Right lobe of liver (tissue), 6 donors: ENCODE measurements at regions not wholly inside any gene's neighbourhood (a gene's known extent, or its start where the extent isn't known, plus 50 kb on each side); places are given as distances from the start of the nearest gene placed in this dataset.

Source experiments
- ATAC-seq, 4 donors: fragments of 200-7000 bp; cut with Tn5 transposase; one replicate each; pipeline ENCODE4 v1.9.1; 2020; ENCODE audit warnings: mild to moderate bottlenecking in 4 of 4, moderate library complexity in 4 of 4
- DNase-seq, 3 donors: peaks; one replicate each; pipeline ENCODE4 v3.0.0-alpha.2; 2020
- H3K27ac ChIP-seq, 3 donors: fragments of 200-600 bp; one replicate each; pipeline ENCODE4 v1.8.0; 2022
- H3K27me3 ChIP-seq, 2 donors: fragments of 200-600 bp; one replicate each; pipeline ENCODE4 v1.8.0; 2022
- H3K36me3 ChIP-seq, 4 donors: fragments of 200-600 bp; sonication (generic) in 1 of 4; one replicate each; pipeline versions ENCODE4 v1.5.1 to v1.8.0; 2017 to 2022; ENCODE audit warnings: control low read depth in 1 of 4
- H3K4me1 ChIP-seq, 4 donors: fragments of 200-600 bp; sonication (generic) in 1 of 4; one replicate each; pipeline versions ENCODE4 v1.5.1 to v1.8.0; 2017 to 2022; ENCODE audit warnings: control low read depth in 1 of 4
- H3K4me3 ChIP-seq, 3 donors: fragments of 200-600 bp; one replicate each; pipeline ENCODE4 v1.8.0; 2022
- H3K9me3 ChIP-seq, 4 donors: fragments of 200-600 bp; sonication (generic) in 1 of 4; one replicate each; pipeline versions ENCODE4 v1.5.1 to v1.8.0; 2017 to 2022; ENCODE audit warnings: control low read depth in 1 of 4
- CTCF ChIP-seq, 4 donors: fragments of 200-600 bp in 3 of 4; fragments of 450-650 bp in 1 of 4; IDR thresholded peaks; one replicate each; pipeline versions ENCODE4 v1.5.1 to v1.8.0; 2016 to 2022; ENCODE audit warnings: antibody characterized with exemption in 4 of 4, mild to moderate bottlenecking in 2 of 4
- POLR2A ChIP-seq: fragments of 450-650 bp; IDR thresholded peaks from one replicate; pipeline ENCODE4 v1.6.1; 2017; ENCODE audit warnings: antibody characterized with exemption, mild to moderate bottlenecking
- WGBS: methylation state at CpG from one replicate; pipeline ENCODE4 v1.1.6; 2018; ENCODE audit warnings: low coverage, low lambda C conversion rate; ENCODE audit not compliant: insufficient coverage; ENCODE audit errors: missing lambda C conversion rate; 5-methylcytosine and 5-hydroxymethylcytosine counted together
- intact Hi-C, 2 donors: fragments of 100-400 bp; cut with DNase I; formaldehyde crosslinking; loops; one replicate each; pipeline versions ENCODE4 v1.11.2 to v1.14.1; 2022
- donor health status: DM: no; HTN: yes; CAD: no.
- donor health status: DM: no; HTN: no; CAD: no.
- donor health status: DM: no; HTN: no; CAD: no.
- donor health status: DM: no; HTN: yes; CAD: no.
- donor health status: DM: no; HTN: yes; CAD: no.

GRCh38 chr12:58541300-58541690 is 379.0 kb downstream of the LRIG3 start:
- H3K4me3 ChIP-seq = no peak overlapping the region
- H3K27ac ChIP-seq = no peak overlapping the region
- ATAC-seq (no peak), DNase-seq (no peak)
- H3K27me3 ChIP-seq = no peaks in the 10 kb centered on the region
- H3K9me3 ChIP-seq = no peaks in the 10 kb centered on the region
- TF ChIP-seq CTCF (IDR thresholded peaks at IDR 0.05) (no peak), POLR2A (no peak)
- intact Hi-C loops = no loop called here
- WGBS = 60% methylated on average over 3 of the region's 3 CpGs
- no peaks in the 10 kb centered on the region for H3K4me1 ChIP-seq
- no peaks in the 10 kb centered on the region for H3K36me3 ChIP-seq

DNA sequence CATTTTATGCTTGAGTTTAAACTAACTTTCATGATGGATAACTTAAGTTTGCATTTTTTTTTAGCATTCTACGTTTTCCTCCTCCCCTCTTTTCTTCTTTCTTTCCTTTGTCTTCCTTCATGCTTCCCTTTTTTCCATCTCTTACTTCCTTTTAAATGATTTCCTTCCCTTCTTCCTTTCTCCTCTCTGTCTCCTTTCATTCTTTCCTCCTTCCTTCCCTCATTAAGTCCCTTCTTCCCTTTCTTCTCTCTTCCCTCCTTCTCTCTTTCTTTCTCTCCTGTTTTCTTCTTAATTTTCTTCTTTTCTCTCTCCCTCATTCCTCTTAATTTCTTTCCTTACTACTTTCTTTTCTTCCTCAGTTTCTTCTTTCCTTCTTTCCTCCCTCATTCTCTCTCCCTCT is 376.0 kb downstream of the LRIG3 start:
- no peaks in the 10 kb centered on the region for H3K36me3 ChIP-seq
- intact Hi-C loops = no loop called here
- WGBS = 42% methylated on average over 1 of the region's 1 CpG
- H3K27ac ChIP-seq = no peak overlapping the region
- H3K27me3 ChIP-seq = no peaks in the 10 kb centered on the region
- DNase-seq (no peak), ATAC-seq (no peak)
- TF ChIP-seq POLR2A = no peak
- TF ChIP-seq CTCF (IDR thresholded peaks at IDR 0.05) = no peak
- no peaks in the 10 kb centered on the region for H3K4me1 ChIP-seq
- H3K4me3 ChIP-seq = no peak overlapping the region
- no peaks in the 10 kb centered on the region for H3K9me3 ChIP-seq

GRCh38 chr12:58547217-58547616 is 373.1 kb downstream of the LRIG3 start:
- ATAC-seq (peak; percentile 64 to 79 (median 72)), DNase-seq (no peak)
- intact Hi-C loops = no loop called here
- H3K36me3 ChIP-seq = no peaks in the 10 kb centered on the region
- TF ChIP-seq CTCF (IDR thresholded peaks at IDR 0.05) (no peak), POLR2A (no peak)
- H3K9me3 ChIP-seq = no peaks in the 10 kb centered on the region
- H3K4me1 ChIP-seq = no peaks in the 10 kb centered on the region
- no peaks in the 10 kb centered on the region for H3K27me3 ChIP-seq
- H3K4me3 ChIP-seq = no peak overlapping the region
- no peak overlapping the region for H3K27ac ChIP-seq

DNA sequence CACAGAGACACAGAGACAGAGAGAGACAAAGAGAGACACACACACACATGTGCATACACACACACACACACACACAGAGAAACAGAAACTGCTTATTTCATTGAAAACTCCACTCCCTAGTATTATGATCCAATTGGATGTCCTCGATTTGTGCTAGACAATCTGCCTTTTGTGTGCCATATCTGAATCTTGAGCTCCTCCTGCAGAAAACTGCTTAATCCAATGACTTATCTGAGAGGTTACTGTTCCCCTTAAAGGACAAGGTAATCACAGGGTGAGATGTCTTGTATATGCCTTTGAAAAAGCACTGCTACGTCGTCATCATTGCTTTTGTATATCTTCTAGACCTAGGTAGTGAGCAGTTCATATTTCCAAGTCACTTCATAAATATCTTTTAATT is 371.5 kb downstream of the LRIG3 start:
- intact Hi-C loops = no loop called here
- no peak for ATAC-seq
- Histone ChIP-seq H3K4me3 (no peak overlapping the region), H3K4me1 (no peaks in the 10 kb centered on the region), H3K36me3 (no peaks in the 10 kb centered on the region), H3K9me3 (no peaks in the 10 kb centered on the region), H3K27me3 (no peaks in the 10 kb centered on the region), H3K27ac (no peak overlapping the region)
- no peak for DNase-seq
- WGBS = 86% methylated on average over 3 of the region's 3 CpGs
- TF ChIP-seq POLR2A (no peak), CTCF (IDR thresholded peaks at IDR 0.05) (no peak)

DNA sequence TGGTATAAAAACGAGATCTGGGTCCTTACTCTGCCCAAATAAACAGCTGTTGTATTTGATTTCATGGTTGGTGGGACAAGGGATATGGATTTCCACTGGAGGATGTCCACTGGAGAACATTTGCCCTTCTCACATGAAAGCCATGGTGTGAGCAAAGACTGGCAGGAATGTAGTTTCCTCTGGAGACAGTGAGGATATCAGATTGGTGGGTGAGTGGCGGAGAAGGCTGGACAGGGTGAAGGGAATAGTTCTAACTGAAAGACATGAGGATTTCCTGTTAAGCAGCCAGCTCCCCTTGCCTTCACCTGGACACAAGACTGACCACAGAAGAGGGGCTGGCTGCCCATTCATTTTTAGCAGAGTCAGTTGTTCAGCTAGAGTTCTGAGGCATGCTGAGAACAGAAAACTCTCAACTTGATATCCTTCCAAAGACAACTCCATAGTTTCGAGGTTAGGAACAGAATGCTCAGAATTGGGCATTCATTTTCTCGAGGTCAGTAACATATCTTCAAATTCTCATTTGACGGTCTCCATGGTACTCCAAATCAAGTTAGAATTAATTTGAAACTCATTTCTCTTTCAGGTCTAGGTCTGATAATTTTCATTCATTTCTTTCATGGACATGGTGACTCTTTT is 365.7 kb downstream of the LRIG3 start:
- ATAC-seq (no peak), DNase-seq (no peak)
- TF ChIP-seq POLR2A = no peak
- TF ChIP-seq CTCF (IDR thresholded peaks at IDR 0.05) = no peak
- 42% methylated on average over 5 of the region's 5 CpGs for WGBS
- H3K27me3 ChIP-seq = no peaks in the 10 kb centered on the region
- H3K4me1 ChIP-seq = no peaks in the 10 kb centered on the region
- H3K27ac ChIP-seq = no peak overlapping the region
- H3K4me3 ChIP-seq = no peak overlapping the region
- no peaks in the 10 kb centered on the region for H3K36me3 ChIP-seq
- no peaks in the 10 kb centered on the region for H3K9me3 ChIP-seq
- intact Hi-C loops = no loop called here
